Pancreas (tissue), 10 donors: ENCODE measurements at regions not wholly inside any gene's neighbourhood (a gene's known extent, or its start where the extent isn't known, plus 50 kb on each side); places are given as distances from the start of the nearest gene placed in this dataset.

Source experiments
- ATAC-seq, 4 donors: fragments of 200-7000 bp; cut with Tn5 transposase; one replicate each; pipeline versions ENCODE4 v1.8.0 to v1.9.1; 2020; ENCODE audit warnings: mild to moderate bottlenecking in 4 of 4, moderate library complexity in 4 of 4
- DNase-seq, 6 donors: peaks; one replicate each; pipeline ENCODE4 v3.0.0-alpha.2; 2020
- FAIRE-seq: peaks from 2 replicates; lab custom pipeline; 2012; peaks lifted over from hg19 to GRCh38; lab: Jason Lieb, UNC
- H3K27ac ChIP-seq, 4 donors: fragments of 200-600 bp; sonication (generic); 1 replicate in 3 of 4; 2 replicates in 1 of 4; pipeline versions ENCODE4 v1.5.0 to v1.8.0; 2020
- H3K27me3 ChIP-seq, 4 donors: fragments of 200-600 bp; one replicate each; pipeline ENCODE4 v1.8.0; 2021
- H3K36me3 ChIP-seq, 3 donors: fragments of 200-600 bp; sonication (generic) in 1 of 3; one replicate each; pipeline versions ENCODE4 v1.5.0 to v1.8.0; 2020 to 2021
- H3K4me1 ChIP-seq, 3 donors: fragments of 200-600 bp; one replicate each; pipeline ENCODE4 v1.8.0; 2021
- H3K4me3 ChIP-seq, 4 donors: fragments of 200-600 bp; sonication (generic) in 2 of 4; one replicate each; pipeline versions ENCODE4 v1.5.0 to v1.8.0; 2020 to 2021
- H3K9me3 ChIP-seq, 4 donors: fragments of 200-600 bp; one replicate each; pipeline ENCODE4 v1.8.0; 2021
- WGBS, 2 donors: extraction: QIAGEN DNeasy Blood & Tissue Kit; methylation state at CpG; one replicate each; pipeline ENCODE4 v1.1.7; 2013; 5-methylcytosine and 5-hydroxymethylcytosine counted together
- intact Hi-C, 3 donors: fragments of 100-400 bp; cut with DNase I; formaldehyde crosslinking; loops; one replicate each; pipeline versions ENCODE4 v1.11.1 to v1.14.2; 2022
- TF ChIP-seq, protein P1 (sequence below), 4 donors: fragments of 200-600 bp; sonication (generic) in 3 of 4; IDR thresholded peaks; one replicate each; pipeline versions ENCODE4 v1.5.0 to v1.8.0; 2021; ENCODE audit warnings: antibody characterized with exemption in 4 of 4
- donor health status: healthy with polysubstance abuse.
- donor health status: DM: no; HTN: no; CAD: no; lungs with moderate emphysema.
- donor health status: DM: no; HTN: no; CAD: no.
- donor health status: control.
- donor health status: control.
- donor health status: Bipolar disorder and iron deficiency.
- donor health status: DM: yes; HTN: yes; CAD: no.
- donor health status: DM: no; HTN: no; CAD: no.
- donor health status: DM: no; HTN: no; CAD: no.
- donor health status: DM: yes; HTN: yes; CAD: no.

DNA sequence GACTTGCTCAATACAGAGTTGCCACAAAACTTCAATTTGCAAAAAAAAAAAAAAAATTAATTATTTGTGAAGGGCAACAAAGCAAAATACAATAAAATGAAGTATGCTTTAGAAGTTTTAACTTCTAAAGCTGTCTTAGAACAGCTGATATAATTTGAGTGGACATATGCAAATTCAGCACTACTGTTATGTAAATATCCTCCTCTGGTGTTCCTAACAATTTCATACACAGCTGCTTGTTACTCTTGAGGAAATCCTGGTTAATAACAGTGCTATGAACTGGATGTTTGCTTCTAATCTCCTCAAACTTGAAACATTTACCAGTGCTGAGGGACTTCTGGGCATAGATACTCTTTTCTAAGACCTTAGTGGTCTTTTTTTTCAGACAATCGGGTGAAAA is 69.6 kb upstream of the COL24A1 start:
- intact Hi-C loops: no loop called here
- Histone ChIP-seq H3K9me3 (no peaks in the 10 kb centered on the region), H3K27ac (no peak overlapping the region), H3K4me1 (no peaks in the 10 kb centered on the region), H3K36me3 (no peaks in the 10 kb centered on the region), H3K27me3 (no peaks in the 10 kb centered on the region), H3K4me3 (no peak overlapping the region)
- TF ChIP-seq, protein P1, sequence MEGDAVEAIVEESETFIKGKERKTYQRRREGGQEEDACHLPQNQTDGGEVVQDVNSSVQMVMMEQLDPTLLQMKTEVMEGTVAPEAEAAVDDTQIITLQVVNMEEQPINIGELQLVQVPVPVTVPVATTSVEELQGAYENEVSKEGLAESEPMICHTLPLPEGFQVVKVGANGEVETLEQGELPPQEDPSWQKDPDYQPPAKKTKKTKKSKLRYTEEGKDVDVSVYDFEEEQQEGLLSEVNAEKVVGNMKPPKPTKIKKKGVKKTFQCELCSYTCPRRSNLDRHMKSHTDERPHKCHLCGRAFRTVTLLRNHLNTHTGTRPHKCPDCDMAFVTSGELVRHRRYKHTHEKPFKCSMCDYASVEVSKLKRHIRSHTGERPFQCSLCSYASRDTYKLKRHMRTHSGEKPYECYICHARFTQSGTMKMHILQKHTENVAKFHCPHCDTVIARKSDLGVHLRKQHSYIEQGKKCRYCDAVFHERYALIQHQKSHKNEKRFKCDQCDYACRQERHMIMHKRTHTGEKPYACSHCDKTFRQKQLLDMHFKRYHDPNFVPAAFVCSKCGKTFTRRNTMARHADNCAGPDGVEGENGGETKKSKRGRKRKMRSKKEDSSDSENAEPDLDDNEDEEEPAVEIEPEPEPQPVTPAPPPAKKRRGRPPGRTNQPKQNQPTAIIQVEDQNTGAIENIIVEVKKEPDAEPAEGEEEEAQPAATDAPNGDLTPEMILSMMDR (IDR thresholded peaks at IDR 0.05): no peak
- 61 to 62% methylated on average over 1 of the region's 1 CpG for WGBS, 2 donors
- no peak for ATAC-seq
- no peak for DNase-seq
- no peak for FAIRE-seq

DNA sequence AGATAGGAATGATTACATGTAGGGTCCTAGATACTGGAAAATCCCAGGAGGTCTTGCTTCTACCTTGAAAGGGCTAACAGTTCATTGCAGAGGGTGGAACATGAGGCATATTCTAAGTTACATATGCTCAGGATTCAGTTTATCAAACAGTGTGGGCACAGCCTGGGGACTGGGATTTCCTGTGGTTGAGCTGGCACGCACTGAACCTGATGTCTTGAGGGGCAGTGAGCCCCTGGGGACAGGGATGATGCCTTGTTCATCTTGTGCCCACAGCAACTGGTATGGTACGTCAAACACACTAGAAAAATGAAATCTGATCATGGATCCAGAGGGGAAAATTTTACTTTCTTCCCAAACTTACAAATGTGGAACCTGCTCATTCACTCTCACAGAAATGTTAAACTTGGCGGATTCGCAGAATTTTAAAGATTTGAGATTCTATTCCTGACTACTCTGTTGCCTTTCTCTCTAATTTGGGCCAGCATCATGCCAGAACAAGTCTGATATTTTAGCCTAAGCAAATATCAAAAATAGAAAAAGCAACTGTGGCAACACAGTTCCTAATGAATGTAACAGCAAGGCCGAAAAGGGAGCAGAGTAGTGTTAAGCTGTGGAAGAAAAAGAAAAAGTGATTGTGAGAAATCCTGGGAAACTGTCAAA is 68.2 kb upstream of the COL24A1 start:
- H3K27ac ChIP-seq: no peak overlapping the region
- intact Hi-C loops: no loop called here
- no peaks in the 10 kb centered on the region for H3K27me3 ChIP-seq
- no peaks in the 10 kb centered on the region for H3K4me1 ChIP-seq
- no peak for ATAC-seq
- TF ChIP-seq, protein P1 (IDR thresholded peaks at IDR 0.05): no peak
- 78 to 95% methylated on average over 5 of the region's 5 CpGs for whole genome bisulfite sequencing, 2 donors
- no peak for FAIRE-seq
- H3K36me3 ChIP-seq: no peaks in the 10 kb centered on the region
- DNase-seq: no peak
- no peaks in the 10 kb centered on the region for H3K9me3 ChIP-seq
- no peak overlapping the region for H3K4me3 ChIP-seq

DNA sequence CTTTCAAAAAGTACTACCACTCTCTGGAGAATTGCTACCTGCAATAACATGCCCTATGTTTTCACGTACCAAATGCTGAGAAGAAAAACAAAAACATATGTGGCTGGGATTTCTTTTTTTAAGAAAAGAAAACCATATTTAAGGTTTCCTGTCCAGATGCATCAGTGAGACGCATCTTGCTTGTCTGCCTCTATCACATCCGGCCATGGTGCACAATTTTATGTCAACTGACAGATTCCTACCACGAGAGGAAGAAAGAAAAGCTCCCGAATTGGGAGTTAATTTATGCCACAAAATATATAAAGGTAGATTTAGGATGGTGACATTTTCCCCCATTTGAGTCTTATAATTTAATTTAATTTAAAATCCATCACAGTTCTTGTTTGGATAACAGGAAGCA is 62.3 kb upstream of the COL24A1 start:
- intact Hi-C loops: no loop called here
- 64 to 70% methylated on average over 5 of the region's 5 CpGs for WGBS, 2 donors
- no peak overlapping the region for H3K4me3 ChIP-seq
- no peaks in the 10 kb centered on the region for H3K9me3 ChIP-seq
- H3K36me3 ChIP-seq: no peaks in the 10 kb centered on the region
- no peak for DNase-seq
- no peak for ATAC-seq
- no peak overlapping the region for H3K27ac ChIP-seq
- H3K27me3 ChIP-seq: no peaks in the 10 kb centered on the region
- no peaks in the 10 kb centered on the region for H3K4me1 ChIP-seq
- FAIRE-seq: no peak
- TF ChIP-seq, protein P1 (IDR thresholded peaks at IDR 0.05): no peak

DNA sequence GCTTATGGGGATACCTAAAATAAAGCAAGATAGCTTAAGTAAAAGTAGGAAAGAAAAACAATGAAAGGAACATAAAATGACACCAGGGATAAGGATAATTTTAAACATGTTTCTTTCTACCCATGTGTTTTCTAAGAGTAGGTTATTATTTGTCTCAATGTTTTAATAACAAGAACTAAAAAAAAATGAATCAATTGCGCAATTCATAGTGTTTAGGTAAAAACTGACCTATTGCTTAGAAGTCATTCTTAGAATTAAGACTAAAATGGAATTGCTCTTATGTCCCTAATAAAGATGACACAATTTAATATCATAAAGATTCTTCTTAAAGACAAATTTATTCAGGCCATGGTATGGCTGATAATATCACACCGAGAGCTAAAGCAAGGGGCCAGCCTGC is 58.0 kb upstream of the COL24A1 start:
- intact Hi-C loops: no loop called here
- Histone ChIP-seq H3K36me3 (no peaks in the 10 kb centered on the region), H3K27ac (no peak overlapping the region), H3K27me3 (no peaks in the 10 kb centered on the region), H3K9me3 (no peaks in the 10 kb centered on the region), H3K4me3 (no peak overlapping the region), H3K4me1 (no peaks in the 10 kb centered on the region)
- 94 to 96% methylated on average over 2 of the region's 2 CpGs for WGBS, 2 donors
- TF ChIP-seq, protein P1 (IDR thresholded peaks at IDR 0.05): no peak
- DNase-seq (no peak), ATAC-seq (no peak), FAIRE-seq (no peak)

DNA sequence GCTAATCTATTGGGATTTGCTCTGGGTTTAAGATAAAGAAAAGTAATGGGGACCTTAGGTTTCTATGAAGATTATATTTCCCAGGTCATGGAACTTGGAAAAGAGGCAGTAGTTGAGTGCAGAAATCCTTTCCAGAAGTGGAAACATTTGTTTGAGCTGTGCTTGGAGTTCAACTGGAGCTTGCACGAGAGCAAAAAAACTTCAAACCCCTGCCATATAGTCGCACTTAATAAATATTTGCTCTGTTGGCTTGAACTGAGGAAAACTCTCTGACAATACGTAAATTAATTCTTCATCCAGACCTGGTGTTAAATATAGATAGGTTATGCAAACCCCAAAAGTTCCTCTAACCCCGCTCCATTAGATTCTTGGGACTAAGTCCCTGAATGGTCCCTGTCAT is 52.8 kb upstream of the COL24A1 start:
- DNase-seq (no peak), ATAC-seq (no peak), FAIRE-seq (no peak)
- H3K9me3 ChIP-seq: no peaks in the 10 kb centered on the region
- WGBS, 2 donors: 53 to 57% methylated on average over 4 of the region's 4 CpGs
- TF ChIP-seq, protein P1 (IDR thresholded peaks at IDR 0.05): no peak
- no peaks in the 10 kb centered on the region for H3K36me3 ChIP-seq
- H3K4me1 ChIP-seq: no peaks in the 10 kb centered on the region
- no peak overlapping the region for H3K4me3 ChIP-seq
- intact Hi-C loops: no loop called here
- H3K27ac ChIP-seq: no peak overlapping the region
- H3K27me3 ChIP-seq: no peaks in the 10 kb centered on the region
